ENCODE measurements at regions not wholly inside any gene's neighbourhood (a gene's known extent, or its start where the extent isn't known, plus 50 kb on each side); places are given as distances from the start of the nearest gene placed in this dataset.

GRCh38 chr9:103985077-103985476, 109.0 kb upstream of the SMC2 start:
- TF ChIP-seq TEAD4 (IDR thresholded peaks at IDR 0.05) (no peak), EP300 (IDR thresholded peaks at IDR 0.05; ENCODE audit: borderline replicate concordance) (no peak), FOXM1 (IDR thresholded peaks at IDR 0.05; ENCODE audit: borderline replicate concordance, low read depth) (no peak), RAD21 (IDR thresholded peaks at IDR 0.05; ENCODE audit: low read depth) (no peak), REST (IDR thresholded peaks at IDR 0.05; ENCODE audit: low read depth) (no peak), USF1 (IDR thresholded peaks at IDR 0.05) (no peak), CREB1 (IDR thresholded peaks at IDR 0.05; ENCODE audit: low read depth) (no peak)
- TF ChIP-seq, protein P1, sequence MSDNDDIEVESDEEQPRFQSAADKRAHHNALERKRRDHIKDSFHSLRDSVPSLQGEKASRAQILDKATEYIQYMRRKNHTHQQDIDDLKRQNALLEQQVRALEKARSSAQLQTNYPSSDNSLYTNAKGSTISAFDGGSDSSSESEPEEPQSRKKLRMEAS (IDR thresholded peaks at IDR 0.05): no peak
